A673 (cell line): ENCODE measurements at regions not wholly inside any gene's neighbourhood (a gene's known extent, or its start where the extent isn't known, plus 50 kb on each side); places are given as distances from the start of the nearest gene placed in this dataset.

Source experiments
- BruUV-seq: library from RNA; stranded (reverse); fragments of 400-500 nt; replicated peaks from 2 replicates; lab custom pipeline; 2021; lab: Mats Ljungman, UMichigan
- CTCF ChIA-PET: fragments of 300-600 bp; sonication (Branson Sonifier 250); formaldehyde crosslinking; loops from one replicate; lab custom pipeline; 2022; ENCODE audit warnings: antibody characterized with exemption; lab: Charles Lee
- POLR2A ChIA-PET: fragments of 300-600 bp; sonication (Branson Sonifier 250); formaldehyde crosslinking; loops from one replicate; lab custom pipeline; 2022; ENCODE audit warnings: antibody characterized with exemption; ENCODE audit not compliant: low non-redundant PET; lab: Charles Lee
- DNase-seq: peaks from one replicate; pipeline ENCODE4 v3.0.0-alpha.2; 2015; ENCODE audit warnings: low spot score
- H3K27ac ChIP-seq: fragments of 200-600 bp; sonication (generic); 2 replicates; pipeline ENCODE4 v1.5.1; 2016; ENCODE audit warnings: mixed run types, low read depth, mild to moderate bottlenecking, mixed read lengths, antibody characterized with exemption, low read length; ENCODE audit not compliant: poor library complexity, severe bottlenecking
- H3K27me3 ChIP-seq: fragments of 200-600 bp; sonication (generic); replicated peaks from 2 replicates; pipeline ENCODE4 v1.6.1; 2017; ENCODE audit warnings: mixed run types, low read depth, mild to moderate bottlenecking, mixed read lengths, antibody characterized with exemption, low read length; ENCODE audit not compliant: insufficient read depth, poor library complexity
- H3K36me3 ChIP-seq: fragments of 200-600 bp; sonication (generic); 2 replicates; pipeline ENCODE4 v1.6.1; 2016; ENCODE audit warnings: mixed run types, mild to moderate bottlenecking, mixed read lengths, antibody characterized with exemption, low read length; ENCODE audit not compliant: insufficient read depth, poor library complexity, severe bottlenecking
- H3K4me1 ChIP-seq: fragments of 200-600 bp; sonication (generic); 2 replicates; pipeline ENCODE4 v1.6.1; 2017; ENCODE audit warnings: mixed run types, mild to moderate bottlenecking, mixed read lengths, antibody characterized with exemption, low read length; ENCODE audit not compliant: insufficient read depth, poor library complexity, severe bottlenecking
- H3K4me3 ChIP-seq: fragments of 200-600 bp; sonication (generic); 2 replicates; pipeline ENCODE4 v1.5.1; 2016; ENCODE audit warnings: low read depth, mixed run types, mild to moderate bottlenecking, mixed read lengths, low read length; ENCODE audit not compliant: poor library complexity, severe bottlenecking
- H3K9me3 ChIP-seq: fragments of 200-600 bp; sonication (generic); 2 replicates; pipeline ENCODE4 v1.6.1; 2016; ENCODE audit warnings: mixed run types, low read depth, mild to moderate bottlenecking, mixed read lengths, antibody characterized with exemption, low read length; ENCODE audit not compliant: poor library complexity, severe bottlenecking
- EZH2 ChIP-seq: fragments of 200-600 bp; sonication (generic); IDR thresholded peaks from 2 replicates; pipeline ENCODE4 v1.6.1; 2017; ENCODE audit warnings: borderline replicate concordance, low read depth, mild to moderate bottlenecking, mixed read lengths, antibody characterized with exemption, low read length; ENCODE audit not compliant: poor library complexity, severe bottlenecking
- intact Hi-C: fragments of 100-400 bp; cut with micrococcal nuclease; formaldehyde crosslinking; loops from one replicate; pipeline ENCODE4 v1.10.0; 2022; ENCODE audit not compliant: unreplicated experiment
- TF ChIP-seq, protein P1 (sequence below): fragments of 300-800, 200-600 bp; sonication (generic); conservative IDR thresholded peaks from 2 replicates; pipeline ENCODE4 v1.5.1; 2017; ENCODE audit warnings: low read depth, mild to moderate bottlenecking, antibody characterized with exemption, low read length, moderate library complexity, mixed read lengths

DNA sequence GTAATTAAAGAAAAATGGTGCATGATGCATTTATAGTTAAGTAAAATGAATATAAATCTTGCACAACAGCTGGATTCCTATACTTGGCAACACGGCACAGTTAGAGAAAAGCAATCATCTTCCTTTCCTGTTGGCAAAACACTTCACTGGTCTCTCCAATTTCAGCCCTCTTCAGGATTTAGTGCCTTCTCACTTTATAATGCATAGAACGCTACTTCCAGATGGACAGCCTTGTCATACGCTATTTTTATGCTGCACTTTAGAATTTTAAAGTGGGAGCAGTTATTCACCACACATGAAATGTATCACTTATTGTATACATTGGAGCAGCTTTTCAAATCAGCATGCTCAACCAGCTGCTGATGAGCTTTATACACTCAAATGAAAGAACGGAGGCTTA, 194.4 kb upstream of the GBE1 start:
- POLR2A ChIA-PET = no interaction called here
- intact Hi-C loops = no loop called here
- no peaks in the 10 kb centered on the region for H3K27me3 ChIP-seq
- DNase-seq = no peak
- TF ChIP-seq, protein P1, sequence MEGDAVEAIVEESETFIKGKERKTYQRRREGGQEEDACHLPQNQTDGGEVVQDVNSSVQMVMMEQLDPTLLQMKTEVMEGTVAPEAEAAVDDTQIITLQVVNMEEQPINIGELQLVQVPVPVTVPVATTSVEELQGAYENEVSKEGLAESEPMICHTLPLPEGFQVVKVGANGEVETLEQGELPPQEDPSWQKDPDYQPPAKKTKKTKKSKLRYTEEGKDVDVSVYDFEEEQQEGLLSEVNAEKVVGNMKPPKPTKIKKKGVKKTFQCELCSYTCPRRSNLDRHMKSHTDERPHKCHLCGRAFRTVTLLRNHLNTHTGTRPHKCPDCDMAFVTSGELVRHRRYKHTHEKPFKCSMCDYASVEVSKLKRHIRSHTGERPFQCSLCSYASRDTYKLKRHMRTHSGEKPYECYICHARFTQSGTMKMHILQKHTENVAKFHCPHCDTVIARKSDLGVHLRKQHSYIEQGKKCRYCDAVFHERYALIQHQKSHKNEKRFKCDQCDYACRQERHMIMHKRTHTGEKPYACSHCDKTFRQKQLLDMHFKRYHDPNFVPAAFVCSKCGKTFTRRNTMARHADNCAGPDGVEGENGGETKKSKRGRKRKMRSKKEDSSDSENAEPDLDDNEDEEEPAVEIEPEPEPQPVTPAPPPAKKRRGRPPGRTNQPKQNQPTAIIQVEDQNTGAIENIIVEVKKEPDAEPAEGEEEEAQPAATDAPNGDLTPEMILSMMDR = no peak
- TF ChIP-seq EZH2 = no peak
- H3K9me3 ChIP-seq = no peaks in the 10 kb centered on the region
- CTCF ChIA-PET = no interaction called here
- no peaks in the 10 kb centered on the region for H3K4me1 ChIP-seq
- H3K4me3 ChIP-seq = no peak overlapping the region
- BruUV-seq = no TSS peak
- H3K27ac ChIP-seq = no peak overlapping the region
- no peaks in the 10 kb centered on the region for H3K36me3 ChIP-seq

DNA sequence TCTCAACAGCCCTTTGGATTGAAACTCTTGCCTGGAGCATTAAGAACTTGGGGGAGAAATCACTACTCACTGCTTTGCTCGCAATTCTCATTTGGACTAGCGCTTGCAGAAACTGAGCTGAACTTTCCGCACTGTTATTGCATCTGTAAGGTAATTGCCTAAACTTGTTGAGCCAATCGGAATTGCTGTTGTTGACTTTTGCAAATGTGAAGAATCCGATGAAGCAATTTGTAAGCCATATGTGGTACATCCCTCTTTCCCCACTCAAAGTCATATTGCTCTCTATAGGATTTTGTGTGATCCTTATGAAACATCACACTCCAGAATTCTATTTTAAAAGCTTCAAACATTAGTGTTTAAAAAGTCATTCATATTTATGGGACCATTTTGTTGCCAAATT, 191.7 kb upstream of the GBE1 start:
- H3K9me3 ChIP-seq = no peaks in the 10 kb centered on the region
- no peak overlapping the region for H3K4me3 ChIP-seq
- no peaks in the 10 kb centered on the region for H3K36me3 ChIP-seq
- no peak overlapping the region for H3K27ac ChIP-seq
- POLR2A ChIA-PET = no interaction called here
- no TSS peak for BruUV-seq
- no peaks in the 10 kb centered on the region for H3K4me1 ChIP-seq
- CTCF ChIA-PET = interaction anchor here (0.6 kb wide), 1 partner anchor 151 kb away, joined by 4 read pairs; no protein-coding TSS in a partner anchor
- TF ChIP-seq, protein P1 = no peak
- TF ChIP-seq EZH2 = no peak
- H3K27me3 ChIP-seq = no peaks in the 10 kb centered on the region
- DNase-seq = no peak
- intact Hi-C loops = no loop called here

DNA sequence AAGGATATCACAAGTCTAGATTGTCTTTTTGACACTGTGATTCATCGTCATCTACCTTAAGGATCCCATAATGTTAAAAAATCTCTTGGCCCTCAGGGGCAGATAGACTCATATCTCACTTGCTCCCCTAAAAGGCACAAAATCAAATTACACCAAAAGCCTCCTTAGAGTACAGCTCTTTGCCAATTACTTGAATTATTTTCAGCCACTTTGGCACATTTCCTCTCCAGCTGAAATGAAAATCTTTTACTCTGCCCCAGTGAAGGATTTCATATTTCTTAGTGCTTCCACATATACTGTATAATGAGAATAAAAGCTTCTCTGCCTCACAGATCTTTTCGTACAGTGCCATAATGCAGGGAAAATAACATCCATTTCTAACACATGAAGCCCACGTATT, 190.7 kb upstream of the GBE1 start:
- Histone ChIP-seq H3K4me1 (no peaks in the 10 kb centered on the region), H3K27me3 (no peaks in the 10 kb centered on the region), H3K27ac (no peak overlapping the region), H3K4me3 (no peak overlapping the region), H3K9me3 (no peaks in the 10 kb centered on the region), H3K36me3 (no peaks in the 10 kb centered on the region)
- intact Hi-C loops = no loop called here
- CTCF ChIA-PET = no interaction called here
- no peak for DNase-seq
- POLR2A ChIA-PET = no interaction called here
- TF ChIP-seq, protein P1 = no peak
- no peak for TF ChIP-seq EZH2
- no TSS peak for BruUV-seq
